HS-5 (cell line): ENCODE measurements at regions not wholly inside any gene's neighbourhood (a gene's known extent, or its start where the extent isn't known, plus 50 kb on each side); places are given as distances from the start of the nearest gene placed in this dataset.
"Not testable (repeated sequence)": the region's sequence is repeated elsewhere in the genome, so short reads cannot be mapped to it uniquely, and the experiment has no call there.

Source experiments
- DNase-seq: peaks from one replicate; pipeline ENCODE4 v3.0.0-alpha.2; 2012; ENCODE audit warnings: low read depth

DNA sequence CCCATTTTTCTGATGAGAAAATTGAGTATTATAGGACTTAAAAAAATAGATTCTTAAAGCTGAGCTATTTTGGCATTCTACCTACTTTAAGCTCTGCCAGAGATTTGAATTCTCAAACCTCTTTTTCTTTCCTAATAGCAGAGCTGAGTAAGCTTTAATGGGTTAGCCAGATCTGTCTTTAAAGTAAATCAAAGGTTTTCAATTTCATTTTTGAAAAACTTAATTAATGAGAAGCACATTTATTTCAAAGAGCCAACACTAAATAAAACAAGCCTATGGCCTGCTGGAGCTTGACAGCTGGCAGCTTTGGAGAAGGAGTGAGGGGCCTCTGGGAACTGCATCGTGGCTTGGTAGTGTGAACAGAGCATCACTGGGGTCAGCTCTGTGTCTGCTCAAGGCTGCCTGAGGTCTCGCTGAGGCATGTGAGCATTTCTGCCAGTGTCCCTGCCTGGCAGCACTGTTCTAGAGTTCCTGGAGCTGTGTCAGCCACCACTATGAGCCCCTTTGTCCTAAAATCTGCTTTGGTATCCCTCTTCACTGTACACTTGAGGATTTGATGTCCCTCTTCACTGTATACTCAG, 50.4 kb upstream of the PRSS23 start:
- no peak for DNase-seq

DNA sequence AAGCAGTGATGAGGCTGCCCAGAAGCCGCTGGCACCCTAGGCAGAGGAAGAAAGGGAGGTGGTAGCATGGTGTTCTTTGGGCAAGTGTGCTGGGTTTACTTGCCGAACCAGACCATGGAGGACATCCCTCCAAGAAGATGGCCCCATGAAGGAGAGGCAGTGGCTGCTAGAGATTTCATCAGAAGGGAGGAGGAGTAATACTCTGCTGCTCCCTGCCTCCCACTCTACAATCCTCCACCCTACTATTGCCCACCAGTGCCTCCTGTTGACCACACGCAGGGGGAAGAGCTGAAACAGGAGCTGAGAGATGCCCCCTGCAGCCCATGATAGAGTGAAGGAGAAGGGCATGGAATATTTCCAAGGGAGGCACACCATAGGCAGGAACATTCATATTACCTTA, 51.0 kb upstream of the PRSS23 start:
- no peak for DNase-seq

DNA sequence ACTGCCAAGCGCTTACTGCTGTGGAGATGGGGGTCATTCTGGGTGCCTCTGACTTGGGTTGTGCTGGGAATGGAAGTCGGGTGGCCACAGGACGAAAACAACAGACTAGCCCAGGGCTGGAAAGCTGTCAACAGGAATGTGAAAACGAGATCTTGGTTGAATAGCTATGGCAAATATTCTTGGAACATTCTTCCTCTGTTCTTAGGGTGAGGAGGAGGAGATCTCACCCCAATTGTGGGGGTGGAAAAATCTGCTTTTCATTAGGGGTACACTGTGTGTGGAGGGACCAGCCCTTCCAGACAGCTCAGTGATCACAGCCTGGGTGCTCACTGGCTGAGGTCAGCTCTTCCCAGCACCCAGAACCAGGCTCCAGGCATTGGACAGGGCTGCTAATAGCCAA, 52.0 kb upstream of the PRSS23 start:
- DNase-seq, result no peak

DNA sequence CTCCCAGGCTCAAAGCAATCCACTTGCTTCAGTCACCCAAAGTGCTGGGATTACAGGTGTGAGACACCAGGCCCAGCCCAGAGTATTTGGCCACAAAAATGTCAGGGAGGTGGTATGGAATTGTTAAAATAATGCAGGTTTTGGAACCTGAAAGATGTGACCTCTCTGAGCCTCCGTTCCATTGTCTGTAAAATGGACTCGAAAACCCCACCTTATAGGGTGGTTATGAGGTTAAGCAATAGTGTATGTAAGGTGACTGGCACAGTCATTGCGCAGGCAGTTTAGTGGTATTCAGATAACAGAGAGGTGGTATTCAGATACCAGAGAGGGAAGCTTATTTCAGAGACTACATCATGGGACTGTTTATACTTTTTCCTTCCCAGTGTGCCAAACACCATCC, 52.5 kb upstream of the PRSS23 start:
- no peak for DNase-seq

DNA sequence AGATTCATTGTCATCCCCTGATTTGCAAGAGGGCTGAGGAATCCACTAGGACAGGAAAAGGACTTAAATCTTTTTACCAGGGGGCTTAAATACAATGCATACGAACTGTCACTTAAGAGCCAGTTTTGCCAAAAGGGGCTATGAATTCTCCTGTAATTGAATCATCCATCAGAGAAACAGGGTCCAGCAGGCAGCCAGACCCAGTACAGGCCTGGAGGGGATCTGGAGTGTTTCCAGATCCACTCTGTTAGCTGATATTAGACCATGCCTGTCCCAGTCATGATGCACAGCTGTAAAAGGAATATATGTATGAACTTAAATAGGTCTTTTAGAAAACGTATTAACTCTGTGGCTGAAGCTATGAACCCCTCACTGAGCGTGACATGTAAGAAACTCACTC, 53.8 kb upstream of the PRSS23 start:
- no peak for DNase-seq

DNA sequence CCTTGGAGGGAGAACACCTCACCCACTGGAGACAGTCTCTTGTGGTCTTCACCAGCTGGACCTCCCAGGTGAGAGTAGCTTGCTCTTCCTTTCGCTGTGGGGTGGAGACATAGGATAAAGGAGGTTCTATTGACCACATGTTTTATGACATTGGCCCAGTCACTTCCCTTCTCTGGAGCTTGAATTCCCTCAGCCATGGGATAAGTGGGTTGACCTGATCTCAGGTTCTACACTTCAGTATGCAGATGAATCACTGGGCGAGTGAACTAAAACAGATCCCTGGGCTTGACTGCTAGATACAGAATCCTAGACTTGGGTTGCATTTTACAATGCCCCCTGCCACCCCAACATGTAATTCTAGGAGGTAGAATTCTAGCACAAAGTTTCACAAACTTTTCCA, 54.8 kb upstream of the PRSS23 start:
- no peak for DNase-seq

DNA sequence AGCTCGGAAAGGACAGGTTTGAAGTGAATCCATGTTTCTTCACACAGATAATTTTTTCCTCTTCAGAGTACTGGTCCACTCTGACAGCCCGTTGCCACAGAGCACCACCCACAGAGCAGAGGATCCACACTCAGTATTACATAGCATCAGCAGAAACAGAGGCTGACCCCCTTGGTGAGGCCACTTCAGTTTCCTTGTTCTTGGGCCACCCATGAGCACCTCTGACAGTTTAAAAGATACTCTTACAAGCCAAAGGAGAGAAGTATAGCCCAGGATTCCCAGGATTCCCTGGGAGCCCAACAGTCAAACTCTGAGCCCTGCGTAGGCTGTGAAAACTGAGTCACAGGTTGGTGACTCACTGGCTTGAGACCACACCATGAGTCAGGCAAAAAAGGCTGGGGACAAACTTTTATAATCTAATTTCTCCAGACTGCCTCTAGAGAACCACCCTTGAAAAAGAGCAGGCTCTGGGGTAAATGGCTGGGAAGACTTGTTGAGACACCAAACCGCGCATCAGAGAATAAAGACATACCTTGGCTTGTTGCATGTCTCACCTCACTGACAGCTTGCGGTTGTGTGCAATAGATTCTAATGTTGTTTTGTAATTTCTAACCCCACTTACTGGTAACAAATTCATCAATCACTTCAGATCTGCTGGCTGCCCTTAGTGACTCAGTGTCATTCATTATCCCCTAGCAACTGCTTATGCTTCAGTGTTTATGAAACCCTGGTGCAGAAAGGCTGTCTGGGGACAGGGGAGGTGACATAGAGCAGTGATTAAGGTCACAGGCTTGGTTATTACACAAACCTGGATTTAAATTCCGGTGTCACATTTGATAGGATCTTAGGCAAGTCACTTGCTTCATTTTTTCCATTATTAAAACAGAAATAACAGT, 56.9 kb upstream of the PRSS23 start:
- peak; percentile 97 for DNase-seq

DNA sequence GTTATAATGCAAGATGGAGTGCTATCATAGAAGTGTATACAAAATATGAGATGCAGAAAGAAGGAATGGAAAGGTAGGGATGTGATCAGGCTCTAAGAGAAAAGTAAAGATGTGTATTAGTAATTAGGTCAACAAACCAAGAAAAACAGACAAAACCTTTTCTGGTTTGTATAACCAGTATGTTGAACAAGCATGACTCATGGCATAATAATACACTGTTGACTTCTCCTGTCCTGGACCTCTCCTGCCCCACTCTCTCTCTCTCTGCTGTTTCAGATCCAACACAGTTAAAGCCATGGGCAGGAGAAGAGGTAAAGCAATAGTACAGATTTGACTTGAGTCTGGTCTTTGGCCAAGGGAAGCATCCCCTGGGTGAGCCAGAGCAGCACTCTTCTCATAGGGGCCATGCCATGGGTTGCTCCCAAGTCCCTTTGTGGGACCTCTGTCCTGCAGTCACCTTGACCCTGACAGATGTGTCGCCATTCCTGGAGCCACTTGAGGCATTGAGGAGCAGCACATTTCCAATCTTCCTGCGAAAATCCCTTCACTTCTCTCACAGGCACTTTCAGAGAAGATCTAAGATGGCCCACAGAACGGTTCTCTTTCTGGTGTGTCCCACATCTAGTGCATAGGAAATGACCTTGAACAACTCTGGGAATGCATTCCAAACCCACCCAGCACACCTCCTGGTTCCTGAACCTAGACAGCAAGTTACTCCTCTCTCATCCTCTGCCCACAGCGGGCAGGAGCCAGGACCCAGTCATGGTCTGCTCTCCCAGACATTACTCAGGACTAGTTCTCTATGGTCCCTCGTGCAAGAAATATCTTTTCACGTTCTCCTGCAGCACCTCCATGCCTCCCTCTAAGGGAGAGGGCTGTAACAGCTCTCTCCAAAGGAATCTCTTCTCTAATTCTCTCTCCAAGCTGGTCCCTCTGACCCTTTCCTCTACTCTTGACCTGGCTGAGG, 58.2 kb upstream of the PRSS23 start:
- DNase-seq, result peak; percentile 47

DNA sequence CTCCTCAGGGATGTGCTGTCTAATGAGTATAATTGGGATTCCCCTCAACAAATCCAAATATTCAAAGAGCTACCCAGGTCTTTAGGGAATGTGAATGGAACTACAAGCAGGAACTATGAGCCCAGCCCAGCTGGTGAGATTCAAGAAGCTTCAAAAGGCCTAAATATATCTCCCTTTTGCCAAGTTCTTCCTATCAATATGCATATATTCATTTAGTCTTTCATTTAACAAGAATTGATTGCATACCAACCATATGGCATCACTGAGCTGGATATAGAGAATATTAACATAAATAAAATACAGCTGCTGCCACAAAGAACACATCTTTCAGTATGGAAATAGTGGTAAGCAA, 58.9 kb upstream of the PRSS23 start:
- no peak for DNase-seq

DNA sequence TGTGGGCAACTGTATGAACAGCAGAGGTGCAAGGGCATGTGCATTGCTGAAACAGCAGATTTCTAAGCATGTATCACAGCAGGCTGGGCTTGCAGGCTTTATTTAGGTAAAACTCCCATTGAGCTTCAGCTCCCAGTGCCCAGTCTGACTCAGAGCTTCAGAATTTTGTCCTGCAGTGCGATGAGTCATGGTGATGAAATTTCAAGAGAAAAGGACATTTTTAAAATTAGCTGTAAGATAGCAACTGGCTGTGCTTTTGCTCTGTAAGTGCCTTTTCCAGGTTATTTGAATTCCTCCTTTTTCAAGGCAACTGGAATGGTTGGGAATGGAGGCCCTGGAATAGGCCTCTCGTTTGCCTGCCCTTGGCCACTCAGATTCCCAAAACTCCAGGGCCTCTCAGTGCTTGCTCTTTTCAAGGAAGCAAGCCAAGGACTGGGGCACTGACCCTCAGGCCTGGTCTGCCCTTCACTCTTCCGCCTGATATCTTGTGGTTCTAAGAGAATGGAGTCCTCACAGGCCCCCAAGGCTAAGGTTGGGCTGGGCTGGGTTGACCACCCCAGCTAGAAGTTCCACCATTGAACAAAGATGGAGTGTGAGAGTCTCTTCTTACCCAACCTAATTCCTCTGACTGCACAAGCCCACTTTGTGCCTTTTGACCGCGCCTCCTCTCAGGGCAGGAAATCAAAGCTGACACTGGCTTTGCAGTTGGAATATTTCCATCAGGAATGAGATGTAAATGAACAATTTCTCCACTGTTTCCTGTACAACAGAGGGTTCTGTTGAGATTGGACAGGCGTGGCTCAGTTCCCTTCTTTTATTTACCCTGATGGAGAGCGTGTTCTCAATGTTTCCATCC, 59.5 kb upstream of the PRSS23 start:
- DNase-seq, result peak; percentile 96

DNA sequence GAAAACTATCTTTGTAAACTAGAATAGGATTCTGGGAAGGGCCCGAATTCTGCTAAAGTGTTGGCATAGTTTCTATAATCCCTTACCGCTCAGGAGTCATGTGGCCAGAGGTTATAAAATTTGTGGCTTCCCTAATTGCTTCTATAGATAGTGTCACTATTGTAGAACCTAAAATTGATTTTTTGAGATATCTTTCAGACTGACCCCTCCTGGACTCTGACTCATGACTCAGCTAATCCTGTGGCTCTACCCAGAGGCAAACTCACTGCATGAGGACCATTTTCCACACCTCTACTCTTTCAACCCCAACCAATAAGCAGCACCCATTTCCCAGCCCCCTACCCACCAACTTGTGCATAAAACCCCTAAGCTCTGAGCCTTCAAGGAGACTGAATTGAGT, 61.8 kb upstream of the PRSS23 start:
- DNase-seq, result no peak

DNA sequence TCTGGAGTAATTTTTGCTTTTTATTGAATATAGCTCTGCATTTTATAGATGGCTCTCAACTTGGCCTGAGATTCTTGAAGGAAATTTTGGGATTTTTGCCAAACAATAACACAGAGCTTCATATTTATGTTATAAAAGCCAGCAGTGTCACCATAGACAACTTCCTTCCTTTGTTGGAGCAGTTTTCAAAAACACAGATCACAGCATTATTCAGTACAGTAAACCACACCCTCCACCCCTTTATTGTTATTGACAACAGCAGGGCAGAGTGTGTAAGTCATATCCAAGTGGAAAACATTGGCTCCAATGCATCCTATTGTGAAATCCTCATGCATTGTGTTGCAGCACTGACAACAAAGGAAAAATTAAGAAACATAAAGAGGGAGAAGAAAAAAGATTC, 62.6 kb upstream of the PRSS23 start:
- DNase-seq, result no peak

DNA sequence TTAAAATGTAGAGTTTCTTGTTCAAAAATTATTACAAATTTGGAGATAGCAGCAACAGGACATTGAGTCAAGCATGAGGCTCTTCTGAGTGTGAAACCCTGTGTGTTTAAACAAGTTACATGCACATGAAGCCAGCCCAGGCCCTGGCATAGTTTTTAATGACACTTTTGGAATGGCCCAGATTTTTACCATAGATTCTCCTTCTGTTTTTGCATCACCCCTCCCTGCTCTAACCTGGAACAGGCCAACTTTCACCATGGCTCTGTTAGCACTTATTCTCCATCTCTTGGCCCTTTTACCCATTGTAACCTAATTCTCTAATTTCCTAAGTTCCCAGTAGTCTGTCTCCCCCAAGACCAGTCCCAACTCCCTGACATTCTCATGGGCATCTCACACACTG, 63.1 kb upstream of the PRSS23 start:
- no peak for DNase-seq

DNA sequence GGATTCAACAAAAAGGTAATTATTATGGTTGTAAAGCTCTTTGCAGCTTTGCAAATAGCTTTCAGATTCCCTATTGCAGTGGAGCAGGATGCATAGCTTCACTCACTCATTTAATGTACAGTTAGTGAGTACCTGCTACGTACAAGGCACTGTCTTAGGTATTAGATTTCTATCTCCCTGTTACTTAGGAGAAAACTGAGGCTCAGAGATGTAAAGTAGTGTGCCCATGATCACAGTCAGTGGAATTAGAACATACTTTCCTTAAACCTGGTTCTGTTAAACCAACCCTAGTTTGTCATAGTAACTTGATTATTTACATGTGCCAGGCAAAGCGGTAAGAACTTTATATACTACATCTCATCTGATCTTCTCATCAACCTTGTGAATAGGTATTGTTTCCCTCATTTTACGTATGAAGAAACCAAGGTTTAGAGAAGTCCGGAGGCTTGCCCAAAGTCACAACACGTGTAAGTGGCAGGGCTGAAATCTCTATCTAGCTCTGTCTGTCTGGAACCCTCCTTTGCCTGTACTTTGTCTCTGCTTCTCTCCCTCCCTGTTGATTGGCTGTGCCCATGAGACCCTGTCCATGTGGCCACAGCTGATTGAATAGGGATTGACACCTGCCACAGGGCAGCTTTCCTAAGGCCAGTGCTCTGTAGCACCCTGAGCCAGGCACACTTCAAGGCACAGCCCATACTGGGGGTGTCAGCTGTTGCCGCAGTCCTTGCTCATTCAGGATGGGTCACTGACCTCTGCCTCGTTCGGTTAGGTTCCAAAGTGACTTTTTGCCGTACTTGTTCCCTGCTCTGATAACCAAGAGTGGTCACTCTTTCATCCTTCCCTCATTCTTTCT, 63.8 kb upstream of the PRSS23 start:
- DNase-seq, result no peak

DNA sequence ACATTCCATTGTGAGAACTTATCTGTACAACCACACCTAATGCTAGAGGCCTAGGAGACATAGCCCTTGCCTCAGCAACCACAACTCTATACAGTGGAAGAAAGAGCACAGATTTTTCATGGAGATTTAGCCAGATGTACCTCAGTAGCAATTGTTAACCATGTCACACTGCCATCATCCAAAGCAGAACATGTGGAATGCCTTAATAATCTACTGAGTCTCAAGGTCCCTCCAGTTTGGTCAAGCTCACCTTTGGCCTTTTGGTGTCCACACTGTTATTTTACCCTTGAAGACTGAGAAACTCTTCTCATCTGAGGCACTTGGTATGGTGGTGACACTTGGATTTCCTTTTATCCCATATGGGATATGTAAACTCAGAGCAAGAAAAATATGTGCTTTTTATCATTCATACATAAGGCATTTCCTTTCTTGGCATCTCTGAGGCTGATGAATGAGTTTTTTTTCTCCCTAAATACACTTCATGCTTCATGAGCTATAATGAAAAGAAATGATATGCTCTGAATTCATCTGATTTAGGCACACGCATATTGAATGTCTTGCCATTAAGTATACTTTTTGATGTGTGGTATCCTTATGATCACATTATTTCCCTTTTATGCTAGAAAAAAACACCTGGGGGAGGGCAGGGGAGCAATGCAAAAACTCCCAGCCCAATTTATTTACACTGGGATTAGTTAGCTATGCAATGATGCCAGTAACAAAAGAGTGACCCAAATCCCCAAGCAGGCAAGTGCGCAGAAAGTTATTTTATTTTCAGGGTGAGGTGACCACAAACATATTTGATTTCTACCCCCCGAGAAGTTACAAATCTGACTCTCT, 63.3 kb upstream of the ME3 start:
- peak; percentile 78 for DNase-seq

DNA sequence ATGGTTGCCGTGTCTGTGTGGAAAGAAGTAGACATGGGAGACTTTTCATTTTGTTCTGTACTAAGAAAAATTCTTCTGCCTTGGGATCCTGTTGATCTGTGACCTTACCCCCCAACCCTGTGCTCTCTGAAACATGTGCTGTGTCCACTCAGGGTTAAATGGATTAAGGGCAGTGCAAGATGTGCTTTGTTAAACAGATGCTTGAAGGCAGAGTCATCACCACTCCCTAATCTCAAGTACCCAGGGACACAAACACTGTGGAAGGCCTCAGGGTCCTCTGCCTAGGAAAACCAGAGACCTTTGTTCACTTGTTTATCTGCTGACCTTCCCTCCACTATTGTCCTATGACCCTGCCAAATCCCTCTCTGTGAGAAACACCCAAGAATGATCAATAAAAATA, 60.3 kb upstream of the ME3 start:
- not testable (repeated sequence) for DNase-seq

DNA sequence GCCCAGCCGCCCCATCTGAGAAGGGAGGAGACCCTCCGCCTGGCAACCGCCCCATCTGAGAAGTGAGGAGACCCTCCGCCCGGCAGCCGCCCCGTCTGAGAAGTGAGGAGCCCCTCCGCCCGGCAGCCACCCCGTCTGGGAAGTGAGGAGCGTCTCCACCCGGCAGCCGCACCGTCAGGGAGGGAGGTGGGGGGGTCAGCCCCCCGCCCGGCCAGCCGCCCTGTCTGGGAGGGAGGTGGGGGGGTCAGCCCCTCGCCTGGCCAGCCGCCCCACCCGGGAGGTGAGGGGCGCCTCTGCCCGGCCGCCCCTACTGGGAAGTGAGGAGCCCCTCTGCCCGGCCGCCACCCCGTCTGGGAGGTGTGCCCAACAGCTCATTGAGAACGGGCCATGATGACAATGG, 59.9 kb upstream of the ME3 start:
- DNase-seq, result not testable (repeated sequence)

DNA sequence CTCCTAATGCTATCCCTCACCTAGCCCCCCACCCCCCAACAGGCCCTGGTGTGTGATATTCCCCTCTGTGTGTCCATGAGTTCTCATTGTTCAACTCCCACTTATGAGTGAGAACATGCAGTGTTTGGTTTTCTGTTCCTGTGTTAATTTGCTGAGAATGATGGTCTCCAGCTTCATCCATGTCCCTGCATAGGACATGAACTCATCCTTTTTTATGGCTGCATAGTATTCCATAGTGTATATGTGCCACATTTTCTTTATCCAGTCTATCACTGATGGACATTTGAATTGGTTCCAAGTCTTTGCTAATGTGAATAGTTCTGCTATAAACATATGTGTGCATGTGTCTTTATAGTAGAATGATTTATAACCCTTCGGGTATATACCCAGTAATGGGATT, 57.2 kb upstream of the ME3 start:
- DNase-seq, result not testable (repeated sequence)

DNA sequence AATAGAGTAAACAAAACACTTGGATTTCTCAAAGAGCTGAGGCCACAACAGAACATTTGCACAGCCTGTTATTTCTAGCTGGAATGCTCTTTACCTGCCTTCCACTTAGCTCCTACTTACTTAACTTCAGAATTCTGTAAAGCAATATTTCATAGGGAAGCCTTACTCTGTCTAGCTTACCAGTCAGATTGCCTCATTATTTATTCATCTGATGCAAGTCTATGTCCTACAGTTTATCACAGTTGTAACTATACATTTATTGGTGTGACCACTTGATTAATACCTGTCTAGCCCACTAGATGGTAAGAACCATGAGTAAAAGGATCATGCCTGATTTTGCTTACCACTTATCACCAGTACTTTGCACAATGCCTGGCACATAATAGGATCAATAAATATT, 56.1 kb upstream of the ME3 start:
- no peak for DNase-seq
